A549 (cell line): ENCODE measurements at regions not wholly inside any gene's neighbourhood (a gene's known extent, or its start where the extent isn't known, plus 50 kb on each side); places are given as distances from the start of the nearest gene placed in this dataset.

ENCODE experiments used
- ATAC-seq, 2 experiments: fragments of 200-7000 bp in 1 of 2; fragments of >200 bp in 1 of 2; cut with Nextera tagmentation in 1 of 2; cut with Tn5 transposase in 1 of 2; 3 replicates each; pipeline versions ENCODE4 v1.8.0 to v1.9.1; 2018 to 2020; ENCODE audit warnings: mild to moderate bottlenecking in 1 of 2, moderate library complexity in 1 of 2
- CTCF ChIA-PET: fragments of 300-600 bp; sonication (Branson Sonifier 250); formaldehyde crosslinking; extraction: SDS; loops from one replicate; lab custom pipeline; 2021; ENCODE audit warnings: antibody characterized with exemption, inconsistent platforms; lab: Yijun Ruan, JAX
- POLR2A ChIA-PET: fragments of 350-600 bp; formaldehyde crosslinking; extraction: SDS; loops from one replicate; lab custom pipeline; 2021; ENCODE audit warnings: antibody characterized with exemption, inconsistent platforms; lab: Yijun Ruan, JAX
- DNase-seq, 2 experiments: peaks; one replicate each; pipeline versions ENCODE4 v3.0.0 to v3.0.0-alpha.2; 2011 to 2016; ENCODE audit warnings: low read depth in 1 of 2, low spot score in 1 of 2
- FAIRE-seq: peaks from 2 replicates; lab custom pipeline; 2011; peaks lifted over from hg19 to GRCh38; lab: Jason Lieb, UNC
- H3K27ac ChIP-seq, 2 experiments: fragments of >200 bp; sonication (Bioruptor Twin); formaldehyde crosslinking; 3 replicates each; pipeline ENCODE4 v1.5.1; 2016 to 2017
- H3K4me1 ChIP-seq: fragments of >200 bp; sonication (Bioruptor Twin); formaldehyde crosslinking; 3 replicates; pipeline ENCODE4 v1.6.1; 2016
- H3K4me2 ChIP-seq: fragments of >200 bp; sonication (Bioruptor Twin); formaldehyde crosslinking; 3 replicates; pipeline ENCODE4 v1.6.1; 2016
- H3K4me3 ChIP-seq: fragments of >200 bp; sonication (Bioruptor Twin); formaldehyde crosslinking; 3 replicates; pipeline ENCODE4 v1.5.1; 2016
- H3K9me3 ChIP-seq: fragments of >200 bp; sonication (Bioruptor Twin); formaldehyde crosslinking; 3 replicates; pipeline ENCODE4 v1.6.1; 2016
- ATOH8 ChIP-seq: fragments of 250-450 bp; sonication (Bioruptor Pico); IDR thresholded peaks from 2 replicates; pipeline ENCODE4 v1.5.0; 2020; ENCODE audit warnings: low read depth, mild to moderate bottlenecking, moderate library complexity
- BHLHE40 ChIP-seq: IDR thresholded peaks from 2 replicates; pipeline ENCODE4 v1.6.1; 2012; ENCODE audit warnings: low read depth, low read length, inconsistent platforms
- CEBPB ChIP-seq, 2 experiments: fragments of >200 bp in 1 of 2; sonication (Bioruptor Twin) in 1 of 2; formaldehyde crosslinking in 1 of 2; IDR thresholded peaks; 2 replicates each; pipeline ENCODE4 v1.6.1; 2012 to 2016
- CHD4 ChIP-seq: fragments of 200-600 bp; sonication (generic); IDR thresholded peaks from 2 replicates; pipeline ENCODE4 v1.6.1; 2016; ENCODE audit warnings: antibody characterized with exemption, mild to moderate bottlenecking, borderline replicate concordance
- E2F6 ChIP-seq: IDR thresholded peaks from 2 replicates; pipeline ENCODE4 v1.6.1; 2012; ENCODE audit warnings: low read depth, borderline replicate concordance
- EHMT2 ChIP-seq: fragments of 200-600 bp; sonication (generic); IDR thresholded peaks from 2 replicates; pipeline ENCODE4 v1.6.1; 2016; ENCODE audit warnings: antibody characterized with exemption, low read depth, mild to moderate bottlenecking, moderate library complexity
- ELK1 ChIP-seq: fragments of 150-350 bp; IDR thresholded peaks from 2 replicates; pipeline ENCODE4 v1.6.1; 2014; ENCODE audit warnings: low read depth, mild to moderate bottlenecking, low read length
- ESRRA ChIP-seq: fragments of 150-350 bp; IDR thresholded peaks from 2 replicates; pipeline ENCODE4 v1.6.1; 2014; ENCODE audit warnings: mild to moderate bottlenecking, low read length, borderline replicate concordance
- GATA3 ChIP-seq: IDR thresholded peaks from 2 replicates; pipeline ENCODE4 v1.6.1; 2012; ENCODE audit warnings: borderline replicate concordance
- HES2 ChIP-seq: fragments of >200 bp; sonication (Bioruptor Twin); formaldehyde crosslinking; IDR thresholded peaks from 2 replicates; pipeline ENCODE4 v1.6.1; 2016
- HEYL ChIP-seq: fragments of 250-450 bp; sonication (Bioruptor Pico); IDR thresholded peaks from 2 replicates; pipeline ENCODE4 v1.8.0; 2021; ENCODE audit warnings: mild to moderate bottlenecking, moderate library complexity
- HMGXB4 ChIP-seq: fragments of 250-450 bp; sonication (Bioruptor Pico); IDR thresholded peaks from 2 replicates; pipeline ENCODE4 v1.5.0; 2021; ENCODE audit warnings: mild to moderate bottlenecking, moderate library complexity, borderline replicate concordance
- HOXB5 ChIP-seq: fragments of 250-450 bp; sonication (Bioruptor Pico); IDR thresholded peaks from 2 replicates; pipeline ENCODE4 v1.5.0; 2020; ENCODE audit warnings: mild to moderate bottlenecking, moderate library complexity
- JUN ChIP-seq, 2 experiments: fragments of >200 bp; sonication (Bioruptor Twin); formaldehyde crosslinking; IDR thresholded peaks; 2 replicates in 1 of 2; 3 replicates in 1 of 2; pipeline ENCODE4 v1.6.1; 2016 to 2017
- MAZ ChIP-seq: fragments of 150-350 bp; IDR thresholded peaks from 2 replicates; pipeline ENCODE4 v1.6.1; 2014; ENCODE audit warnings: antibody characterized with exemption, low read depth, low read length, borderline replicate concordance
- NPAS2 ChIP-seq: fragments of 250-450 bp; sonication (Bioruptor Pico); IDR thresholded peaks from 2 replicates; pipeline ENCODE4 v1.8.0; 2022; ENCODE audit warnings: mild to moderate bottlenecking, moderate library complexity, borderline replicate concordance
- PBX3 ChIP-seq: IDR thresholded peaks from 2 replicates; pipeline ENCODE4 v1.6.1; 2012
- POLR2A ChIP-seq: IDR thresholded peaks from 2 replicates; pipeline ENCODE4 v1.6.1; 2012; ENCODE audit warnings: mild to moderate bottlenecking, low read length
- POLR2AphosphoS2 ChIP-seq: conservative IDR thresholded peaks from 2 replicates; pipeline ENCODE4 v1.6.1; 2012; ENCODE audit warnings: low read length, improper control_type of control experiment, inconsistent platforms
- RAD21 ChIP-seq, 2 experiments: fragments of >200 bp in 1 of 2; sonication (Bioruptor Twin) in 1 of 2; formaldehyde crosslinking in 1 of 2; IDR thresholded peaks in 1 of 2; conservative IDR thresholded peaks in 1 of 2; 2 replicates in 1 of 2; 3 replicates in 1 of 2; pipeline ENCODE4 v1.6.1; 2012 to 2018; ENCODE audit warnings: inconsistent platforms in 1 of 2
- RARB ChIP-seq: fragments of 250-450 bp; sonication (Bioruptor Pico); IDR thresholded peaks from 2 replicates; pipeline ENCODE4 v1.8.0; 2021; ENCODE audit warnings: mild to moderate bottlenecking, moderate library complexity
- RCOR1 ChIP-seq: fragments of 150-350 bp; IDR thresholded peaks from 2 replicates; pipeline ENCODE4 v1.6.1; 2014; ENCODE audit warnings: antibody characterized with exemption, low read length, low read depth
- RNF2 ChIP-seq: fragments of 200-600 bp; sonication (generic); IDR thresholded peaks from 2 replicates; pipeline ENCODE4 v1.6.1; 2016; ENCODE audit warnings: low read depth, mild to moderate bottlenecking, antibody characterized with exemption, moderate library complexity, borderline replicate concordance
- TFCP2L1 ChIP-seq: fragments of 250-450 bp; sonication (Bioruptor Pico); IDR thresholded peaks from 2 replicates; pipeline ENCODE4 v1.5.0; 2021; ENCODE audit warnings: mild to moderate bottlenecking
- TP53 ChIP-seq: fragments of 250-450 bp; sonication (Bioruptor Pico); IDR thresholded peaks from 2 replicates; pipeline ENCODE4 v1.5.0; 2021; ENCODE audit warnings: mild to moderate bottlenecking, moderate library complexity
- ZC3H11A ChIP-seq: fragments of 450-650 bp; IDR thresholded peaks from 2 replicates; pipeline ENCODE4 v1.6.1; 2014; ENCODE audit warnings: antibody characterized with exemption, mild to moderate bottlenecking
- ZNF302 ChIP-seq: fragments of 250-450 bp; sonication (Bioruptor Pico); IDR thresholded peaks from 2 replicates; pipeline ENCODE4 v1.9.0; 2021; ENCODE audit warnings: inconsistent platforms, mild to moderate bottlenecking, moderate library complexity
- ZSCAN20 ChIP-seq: fragments of 250-450 bp; sonication (Bioruptor Pico); IDR thresholded peaks from 2 replicates; pipeline ENCODE4 v1.8.0; 2022; ENCODE audit warnings: mild to moderate bottlenecking, moderate library complexity
- WGBS: methylation state at CpG from one replicate; pipeline ENCODE4 v1.1.6; 2017; ENCODE audit errors: missing lambda C conversion rate; 5-methylcytosine and 5-hydroxymethylcytosine counted together

GRCh38 chr13:64924401-64924800, 2305.7 kb downstream of the PCDH9 start:
- ATAC-seq: no peak
- no peak for FAIRE-seq
- no peak overlapping the region for H3K4me3 ChIP-seq
- H3K4me2 ChIP-seq: no peak overlapping the region
- ChIA-PET CTCF (no interaction called here), POLR2A (no interaction called here)
- DNase-seq: no peak
- H3K4me1 ChIP-seq: peaks cover 6% of the 10 kb centered on the region; the same call in 2 of the 3 replicates
- WGBS: 57% methylated on average over 6 of the region's 6 CpGs
- H3K27ac ChIP-seq: no peak overlapping the region
- TF ChIP-seq POLR2A (no peak), JUN (IDR thresholded peaks at IDR 0.05) (no peak), HES2 (no peak), BHLHE40 (no peak), HOXB5 (CRISPR knock-in tag) (no peak), HEYL (CRISPR knock-in tag) (no peak), RNF2 (no peak), RAD21 (conservative IDR thresholded peaks at IDR 0.05 in 1 of 2, IDR thresholded peaks at IDR 0.05 in 1 of 2) (no peak), TP53 (CRISPR knock-in tag) (no peak), RARB (CRISPR knock-in tag) (no peak), RCOR1 (no peak), MAZ (no peak), CEBPB (IDR thresholded peaks at IDR 0.05) (no peak), ATOH8 (no peak), ZC3H11A (no peak), PBX3 (no peak), E2F6 (no peak)
- no peaks in the 10 kb centered on the region for H3K9me3 ChIP-seq

GRCh38 chr13:64917566-64917965, 2312.6 kb downstream of the PCDH9 start:
- H3K4me3 ChIP-seq: no peak overlapping the region
- no peak overlapping the region for H3K4me2 ChIP-seq
- no peak overlapping the region for H3K27ac ChIP-seq
- no peaks in the 10 kb centered on the region for H3K4me1 ChIP-seq
- FAIRE-seq (no peak), DNase-seq (no peak)
- TF ChIP-seq E2F6 (no peak), TFCP2L1 (no peak), ZSCAN20 (CRISPR knock-in tag) (no peak), RAD21 (conservative IDR thresholded peaks at IDR 0.05 in 1 of 2, IDR thresholded peaks at IDR 0.05 in 1 of 2) (no peak), POLR2A (no peak), ESRRA (no peak), CHD4 (no peak), RCOR1 (no peak), EHMT2 (no peak), ZNF302 (CRISPR knock-in tag) (no peak), ELK1 (no peak), RARB (CRISPR knock-in tag) (no peak), ZC3H11A (no peak), POLR2AphosphoS2 (no peak), GATA3 (no peak), HMGXB4 (no peak), NPAS2 (no peak), CEBPB (IDR thresholded peaks at IDR 0.05) (no peak), HES2 (no peak), HEYL (CRISPR knock-in tag) (no peak)
- TF ChIP-seq, all 56 proteins: peak for 0
- 0 out of 3 replicates have a peak, but pooled peaks cover 6% of the 10 kb centered on the region for H3K9me3 ChIP-seq
- ChIA-PET CTCF (no interaction called here), POLR2A (no interaction called here)
- ATAC-seq: no peak
